ENCODE measurements at regions not wholly inside any gene's neighbourhood (a gene's known extent, or its start where the extent isn't known, plus 50 kb on each side); places are given as distances from the start of the nearest gene placed in this dataset.

- TF ChIP-seq, protein P1, sequence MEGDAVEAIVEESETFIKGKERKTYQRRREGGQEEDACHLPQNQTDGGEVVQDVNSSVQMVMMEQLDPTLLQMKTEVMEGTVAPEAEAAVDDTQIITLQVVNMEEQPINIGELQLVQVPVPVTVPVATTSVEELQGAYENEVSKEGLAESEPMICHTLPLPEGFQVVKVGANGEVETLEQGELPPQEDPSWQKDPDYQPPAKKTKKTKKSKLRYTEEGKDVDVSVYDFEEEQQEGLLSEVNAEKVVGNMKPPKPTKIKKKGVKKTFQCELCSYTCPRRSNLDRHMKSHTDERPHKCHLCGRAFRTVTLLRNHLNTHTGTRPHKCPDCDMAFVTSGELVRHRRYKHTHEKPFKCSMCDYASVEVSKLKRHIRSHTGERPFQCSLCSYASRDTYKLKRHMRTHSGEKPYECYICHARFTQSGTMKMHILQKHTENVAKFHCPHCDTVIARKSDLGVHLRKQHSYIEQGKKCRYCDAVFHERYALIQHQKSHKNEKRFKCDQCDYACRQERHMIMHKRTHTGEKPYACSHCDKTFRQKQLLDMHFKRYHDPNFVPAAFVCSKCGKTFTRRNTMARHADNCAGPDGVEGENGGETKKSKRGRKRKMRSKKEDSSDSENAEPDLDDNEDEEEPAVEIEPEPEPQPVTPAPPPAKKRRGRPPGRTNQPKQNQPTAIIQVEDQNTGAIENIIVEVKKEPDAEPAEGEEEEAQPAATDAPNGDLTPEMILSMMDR (IDR thresholded peaks at IDR 0.05; ENCODE audit: low read length): no peak
- no peak for TF ChIP-seq EZH2 (IDR thresholded peaks at IDR 0.05; ENCODE audit: borderline replicate concordance, low read length)
These were observed 577.1 kb downstream of the HACE1 start for GRCh38 chr6:104282581-104282980.

All from OCI-LY1 (cell line).